ENCODE measurements at regions not wholly inside any gene's neighbourhood (a gene's known extent, or its start where the extent isn't known, plus 50 kb on each side); places are given as distances from the start of the nearest gene placed in this dataset.
A peak's percentile ranks its signal among the peaks of the same experiment; 100 is the strongest.
"Not testable (repeated sequence)": the region's sequence is repeated elsewhere in the genome, so short reads cannot be mapped to it uniquely, and the experiment has no call there.

DNA sequence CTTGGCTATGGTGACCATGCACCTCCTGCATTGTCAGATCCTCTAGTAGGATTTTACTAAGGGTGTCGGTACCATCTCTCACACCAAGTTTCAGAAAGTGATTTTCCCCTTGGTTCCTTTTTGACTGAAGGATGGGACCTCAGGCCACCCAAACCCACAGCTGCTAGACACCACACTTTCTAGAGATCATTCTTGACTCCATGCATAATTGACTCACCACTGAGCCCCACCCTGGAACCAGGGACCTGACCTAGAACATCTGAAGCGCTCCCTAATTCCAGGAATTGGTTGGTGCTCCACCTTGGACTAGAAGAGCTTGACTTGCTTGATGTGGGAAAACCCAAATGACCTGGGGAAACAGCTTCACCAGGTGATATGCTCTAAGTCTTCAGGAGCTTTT is 206.8 kb upstream of the EGLN3 start:
- FAIRE-seq (no peak), ATAC-seq (no peak), DNase-seq (ENCODE audit: low read depth in 1 of 2, low spot score in 1 of 2) (no peak)
- Histone ChIP-seq H3K9me3 (no peaks in the 10 kb centered on the region), H3K4me3 (no peak overlapping the region), H3K4me2 (no peak overlapping the region), H3K4me1 (no peaks in the 10 kb centered on the region), H3K27ac (no peak overlapping the region)
- 59% methylated on average over 2 of the region's 2 CpGs for WGBS (ENCODE audit: missing lambda C conversion rate)
- ChIA-PET CTCF (no interaction called here), POLR2A (no interaction called here)
- TF ChIP-seq HOXB5 (CRISPR knock-in tag; IDR thresholded peaks at IDR 0.05) = no peak
- no peak for TF ChIP-seq RNF2 (IDR thresholded peaks at IDR 0.05; ENCODE audit: borderline replicate concordance, low read depth)
- TF ChIP-seq ZNF302 (CRISPR knock-in tag; IDR thresholded peaks at IDR 0.05) = no peak
- no peak for TF ChIP-seq KDM5A (IDR thresholded peaks at IDR 0.05)
- no peak for TF ChIP-seq ZSCAN20 (CRISPR knock-in tag; IDR thresholded peaks at IDR 0.05)
- no peak for TF ChIP-seq CHD4 (IDR thresholded peaks at IDR 0.05; ENCODE audit: borderline replicate concordance)
- TF ChIP-seq JUN (IDR thresholded peaks at IDR 0.05) = no peak
- no peak for TF ChIP-seq HEYL (CRISPR knock-in tag; IDR thresholded peaks at IDR 0.05)

GRCh38 chr14:34147461-34147860 is 196.6 kb upstream of the EGLN3 start:
- 0 out of 3 replicates have a peak overlapping the region, but pooled peaks have one; percentile 13 for H3K4me2 ChIP-seq
- ChIA-PET POLR2A (no interaction called here), CTCF (interaction anchor here (0.8 kb wide), 1 partner anchor 34 kb away, joined by 3 read pairs; no protein-coding TSS in a partner anchor)
- peaks cover 5% of the 10 kb centered on the region; the same call in 1 of the 3 replicates for H3K9me3 ChIP-seq
- no peak overlapping the region for H3K27ac ChIP-seq
- H3K4me1 ChIP-seq = peaks cover 5% of the 10 kb centered on the region; the same call in 1 of the 3 replicates
- FAIRE-seq = no peak
- TF ChIP-seq JUNB (IDR thresholded peaks at IDR 0.05) (no peak), RFX5 (IDR thresholded peaks at IDR 0.05) (no peak), HOXB5 (CRISPR knock-in tag; IDR thresholded peaks at IDR 0.05) (no peak), KDM1A (IDR thresholded peaks at IDR 0.05; ENCODE audit: low read depth) (no peak), RNF2 (IDR thresholded peaks at IDR 0.05; ENCODE audit: borderline replicate concordance, low read depth) (no peak), ELK1 (IDR thresholded peaks at IDR 0.05; ENCODE audit: low read depth, low read length) (no peak), EHMT2 (IDR thresholded peaks at IDR 0.05; ENCODE audit: low read depth) (no peak), TFCP2L1 (CRISPR knock-in tag; IDR thresholded peaks at IDR 0.05) (no peak)
- TF ChIP-seq, protein P1, sequence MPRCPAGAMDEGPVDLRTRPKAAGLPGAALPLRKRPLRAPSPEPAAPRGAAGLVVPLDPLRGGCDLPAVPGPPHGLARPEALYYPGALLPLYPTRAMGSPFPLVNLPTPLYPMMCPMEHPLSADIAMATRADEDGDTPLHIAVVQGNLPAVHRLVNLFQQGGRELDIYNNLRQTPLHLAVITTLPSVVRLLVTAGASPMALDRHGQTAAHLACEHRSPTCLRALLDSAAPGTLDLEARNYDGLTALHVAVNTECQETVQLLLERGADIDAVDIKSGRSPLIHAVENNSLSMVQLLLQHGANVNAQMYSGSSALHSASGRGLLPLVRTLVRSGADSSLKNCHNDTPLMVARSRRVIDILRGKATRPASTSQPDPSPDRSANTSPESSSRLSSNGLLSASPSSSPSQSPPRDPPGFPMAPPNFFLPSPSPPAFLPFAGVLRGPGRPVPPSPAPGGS (IDR thresholded peaks at IDR 0.05) = no peak
- ATAC-seq = peak; percentile 64 to 71
- WGBS (ENCODE audit: missing lambda C conversion rate) = 10% methylated on average over 3 of the region's 3 CpGs
- H3K4me3 ChIP-seq = no peak overlapping the region
- DNase-seq (ENCODE audit: low read depth in 1 of 2, low spot score in 1 of 2) = peak in 1 of 2 experiments; percentile 43

GRCh38 chr14:34140127-34140526 is 189.3 kb upstream of the EGLN3 start:
- H3K27ac ChIP-seq = peak overlapping the region; percentile 67 to 75
- ATAC-seq = peak in 1 of 2 experiments; percentile 22; a peak in 2 of 6 replicates
- WGBS (ENCODE audit: missing lambda C conversion rate) = 27% methylated on average over 6 of the region's 6 CpGs
- H3K4me1 ChIP-seq = peaks cover 14% of the 10 kb centered on the region
- DNase-seq (ENCODE audit: low read depth in 1 of 2, low spot score in 1 of 2); H3K9me3 ChIP-seq; FAIRE-seq: not testable (repeated sequence)
- ChIA-PET POLR2A (interaction anchor here (1.1 kb wide), 1 partner anchor 8 kb away, joined by 3 read pairs; no protein-coding TSS in a partner anchor), CTCF (interaction anchor here (1.0 kb wide), 1 partner anchor 88 kb away, joined by 3 read pairs; no protein-coding TSS in a partner anchor)
- H3K4me2 ChIP-seq = peak overlapping the region; percentile 70
- H3K4me3 ChIP-seq = peak overlapping the region; percentile 25; the same call in 1 of the 3 replicates

DNA sequence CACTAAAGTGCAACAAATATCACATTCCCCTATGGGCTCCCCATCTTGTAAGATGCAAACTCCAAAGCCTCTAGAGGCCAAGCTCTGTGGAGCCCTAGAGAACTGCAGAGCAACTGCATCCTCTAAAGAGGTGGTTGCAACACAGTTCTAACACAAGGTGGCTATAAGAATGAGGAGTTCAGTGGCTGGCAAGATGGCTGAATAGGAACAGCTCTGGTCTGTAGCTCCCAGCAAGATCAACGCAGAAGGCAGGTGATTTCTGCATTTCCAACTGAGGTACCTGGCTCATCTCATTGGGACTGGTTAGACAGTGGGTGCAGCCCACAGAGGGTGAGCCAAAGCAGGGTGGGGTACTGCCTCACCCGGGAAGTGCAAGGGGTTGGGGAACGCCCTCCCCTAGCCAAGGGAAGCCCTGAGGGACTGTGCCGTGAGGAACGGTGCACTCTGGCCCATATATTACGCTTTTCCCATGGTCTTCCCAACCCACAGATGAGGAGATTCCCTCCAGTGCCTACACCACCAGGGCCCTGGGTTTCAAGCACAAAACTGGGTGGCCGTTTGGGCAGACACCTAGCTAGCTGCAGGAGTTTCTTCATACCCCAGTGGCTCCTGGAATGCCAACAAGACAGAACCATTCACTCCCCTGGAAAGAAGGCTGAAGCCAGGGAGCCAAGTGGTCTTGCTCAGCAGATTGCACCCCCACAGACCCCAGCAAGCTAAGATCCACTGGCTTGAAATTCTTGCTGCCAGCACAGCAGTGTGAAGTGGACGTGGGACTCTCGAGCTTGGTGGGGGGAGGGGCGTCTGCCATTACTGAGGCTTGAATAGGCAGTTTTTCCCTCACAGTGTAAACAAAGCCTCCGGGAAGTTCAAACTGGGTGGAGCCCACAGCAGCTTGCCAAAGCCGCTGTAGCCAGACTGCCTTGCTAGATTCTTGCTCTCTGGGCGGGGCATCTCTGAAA is 188.6 kb upstream of the EGLN3 start:
- FAIRE-seq = not testable (repeated sequence)

More for the DNA sequence above, 188.6 kb upstream of the EGLN3 start:
- ATAC-seq (peak; percentile 85; a peak in 5 of 6 replicates), DNase-seq (ENCODE audit: low read depth in 1 of 2, low spot score in 1 of 2) (peak in 1 of 2 experiments; percentile 69)
- 51% methylated on average over 13 of the region's 13 CpGs for WGBS (ENCODE audit: missing lambda C conversion rate)
- ChIA-PET POLR2A (interaction anchor here (1.1 kb wide), 1 partner anchor 9 kb away, joined by 3 read pairs; no protein-coding TSS in a partner anchor), CTCF (interaction anchor here (1.0 to 1.2 kb wide), 2 partner anchors 41 to 89 kb away, joined by 3 to 4 read pairs; no protein-coding TSS in a partner anchor)
- Histone ChIP-seq H3K4me2 (peak overlapping the region; percentile 70), H3K27ac (peak overlapping the region; percentile 67 to 75), H3K4me3 (peak overlapping the region; percentile 25; the same call in 1 of the 3 replicates), H3K4me1 (peaks cover 14% of the 10 kb centered on the region)
- not testable (repeated sequence) for H3K9me3 ChIP-seq
